Parathyroid adenoma (tissue), 2 donors: ENCODE measurements at regions not wholly inside any gene's neighbourhood (a gene's known extent, or its start where the extent isn't known, plus 50 kb on each side); places are given as distances from the start of the nearest gene placed in this dataset.

ENCODE experiments used
- H2AFZ ChIP-seq: fragments of 300-600 bp; sonication (generic); one replicate; pipeline ENCODE4 v1.7.0; 2017; ENCODE audit warnings: antibody characterized with exemption, mild to moderate bottlenecking
- H3K27ac ChIP-seq: fragments of 300-600 bp; sonication (generic); one replicate; pipeline ENCODE4 v1.7.0; 2017
- H3K27me3 ChIP-seq: fragments of 300-600 bp; sonication (generic); one replicate; pipeline ENCODE4 v1.7.0; 2017; ENCODE audit warnings: low read length; ENCODE audit not compliant: control insufficient read depth, insufficient read depth
- H3K36me3 ChIP-seq: fragments of 300-600 bp; sonication (generic); one replicate; pipeline ENCODE4 v1.7.0; 2017; ENCODE audit warnings: low read length; ENCODE audit not compliant: control insufficient read depth, insufficient read depth
- H3K4me1 ChIP-seq: fragments of 300-600 bp; sonication (generic); one replicate; pipeline ENCODE4 v1.7.0; 2017; ENCODE audit warnings: control low read depth
- H3K4me2 ChIP-seq: fragments of 300-600 bp; sonication (generic); one replicate; pipeline ENCODE4 v1.7.0; 2017; ENCODE audit warnings: low read length
- H3K4me3 ChIP-seq: fragments of 300-600 bp; sonication (generic); one replicate; pipeline ENCODE4 v1.7.0; 2017; ENCODE audit warnings: low read depth, low read length
- H3K79me2 ChIP-seq: fragments of 300-600 bp; sonication (generic); one replicate; pipeline ENCODE4 v1.7.0; 2017; ENCODE audit warnings: control low read depth
- H3K9ac ChIP-seq: fragments of 300-600 bp; sonication (generic); one replicate; pipeline ENCODE4 v1.7.0; 2017; ENCODE audit warnings: mild to moderate bottlenecking
- H3K9me3 ChIP-seq: fragments of 300-600 bp; sonication (generic); one replicate; pipeline ENCODE4 v1.7.0; 2017; ENCODE audit warnings: low read length; ENCODE audit not compliant: control insufficient read depth
- CTCF ChIP-seq: fragments of 300-600 bp; sonication (generic); IDR thresholded peaks from one replicate; pipeline ENCODE4 v1.7.0; 2017; ENCODE audit warnings: antibody characterized with exemption, mild to moderate bottlenecking
- donor health status: primary hyperparathyroidism.

GRCh38 chr22:47780281-47780875, 1017.9 kb downstream of the TBC1D22A start:
- no peaks in the 10 kb centered on the region for H3K79me2 ChIP-seq

GRCh38 chr22:47779474-47779873, 1017.0 kb downstream of the TBC1D22A start:
- Histone ChIP-seq H3K27me3 (no peaks in the 10 kb centered on the region), H3K79me2 (no peaks in the 10 kb centered on the region), H3K36me3 (no peaks in the 10 kb centered on the region), H2AFZ (no peak overlapping the region), H3K9ac (no peak overlapping the region), H3K4me3 (no peak overlapping the region), H3K4me1 (no peaks in the 10 kb centered on the region), H3K4me2 (no peak overlapping the region), H3K9me3 (no peaks in the 10 kb centered on the region), H3K27ac (no peak overlapping the region)
- no peak for TF ChIP-seq CTCF

More at GRCh38 chr22:47780281-47780875, 1017.9 kb downstream of the TBC1D22A start:
- Histone ChIP-seq H3K9ac (no peak overlapping the region), H3K36me3 (no peaks in the 10 kb centered on the region), H3K4me3 (no peak overlapping the region), H3K27me3 (no peaks in the 10 kb centered on the region), H3K4me2 (no peak overlapping the region), H2AFZ (no peak overlapping the region), H3K4me1 (no peaks in the 10 kb centered on the region), H3K27ac (no peak overlapping the region), H3K9me3 (no peaks in the 10 kb centered on the region)
- no peak for TF ChIP-seq CTCF

- H2AFZ ChIP-seq = no peak overlapping the region
- no peaks in the 10 kb centered on the region for H3K36me3 ChIP-seq
- H3K79me2 ChIP-seq = no peaks in the 10 kb centered on the region
- no peak overlapping the region for H3K4me3 ChIP-seq
- no peak overlapping the region for H3K27ac ChIP-seq
- no peak for TF ChIP-seq CTCF
- no peak overlapping the region for H3K4me2 ChIP-seq
- H3K4me1 ChIP-seq = no peaks in the 10 kb centered on the region
- H3K9ac ChIP-seq = no peak overlapping the region
- no peaks in the 10 kb centered on the region for H3K9me3 ChIP-seq
- H3K27me3 ChIP-seq = no peaks in the 10 kb centered on the region
Measured at GRCh38 chr22:47778160-47778658, 1015.8 kb downstream of the TBC1D22A start.

- no peak overlapping the region for H2AFZ ChIP-seq
- no peaks in the 10 kb centered on the region for H3K27me3 ChIP-seq
- H3K9ac ChIP-seq = no peak overlapping the region
- no peaks in the 10 kb centered on the region for H3K36me3 ChIP-seq
- no peak overlapping the region for H3K4me2 ChIP-seq
- H3K79me2 ChIP-seq = no peaks in the 10 kb centered on the region
- H3K27ac ChIP-seq = no peak overlapping the region
- H3K9me3 ChIP-seq = no peaks in the 10 kb centered on the region
- H3K4me3 ChIP-seq = no peak overlapping the region
- TF ChIP-seq CTCF = no peak
- no peaks in the 10 kb centered on the region for H3K4me1 ChIP-seq
Measured at GRCh38 chr22:47777426-47777825, 1015.0 kb downstream of the TBC1D22A start.

- Histone ChIP-seq H3K36me3 (no peaks in the 10 kb centered on the region), H3K4me2 (no peak overlapping the region), H3K79me2 (no peaks in the 10 kb centered on the region), H3K27ac (no peak overlapping the region), H3K4me3 (no peak overlapping the region), H3K4me1 (no peaks in the 10 kb centered on the region), H3K9ac (no peak overlapping the region), H3K27me3 (no peaks in the 10 kb centered on the region), H3K9me3 (no peaks in the 10 kb centered on the region), H2AFZ (no peak overlapping the region)
- TF ChIP-seq CTCF = no peak
Measured at GRCh38 chr22:47776329-47776728, 1013.9 kb downstream of the TBC1D22A start.
